GM04503 (cell line): ENCODE measurements at regions not wholly inside any gene's neighbourhood (a gene's known extent, or its start where the extent isn't known, plus 50 kb on each side); places are given as distances from the start of the nearest gene placed in this dataset.

ENCODE experiments used
- DNase-seq: peaks from one replicate; pipeline ENCODE4 v3.0.0-alpha.2; 2012; ENCODE audit warnings: low read depth

GRCh38 chr2:191514613-191515012, 163.3 kb upstream of the NABP1 start:
- DNase-seq: no peak

- DNase-seq: no peak
Measured at GRCh38 chr2:191515551-191515950, 162.4 kb upstream of the NABP1 start.

DNA sequence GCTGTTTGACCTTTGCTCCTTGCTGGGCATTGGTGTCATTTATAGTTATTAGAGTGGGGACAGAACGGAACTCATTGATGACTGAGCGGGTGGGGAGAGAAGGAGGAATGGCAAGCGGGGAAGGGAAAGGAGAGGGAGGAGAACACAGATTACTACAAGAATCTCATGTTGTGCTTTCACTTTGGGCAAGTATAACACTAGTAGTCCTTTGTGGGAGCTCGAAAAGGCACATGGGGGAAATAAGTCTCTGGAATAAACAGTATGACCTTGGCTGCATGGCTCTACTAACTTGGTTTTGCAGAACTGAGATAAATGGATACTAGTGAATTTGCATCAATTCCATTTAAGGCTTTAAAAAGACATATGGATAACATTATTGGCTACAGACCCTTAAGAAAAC, 161.7 kb upstream of the NABP1 start:
- DNase-seq: no peak

GRCh38 chr2:191521608-191522208, 156.2 kb upstream of the NABP1 start:
- no peak for DNase-seq

DNA sequence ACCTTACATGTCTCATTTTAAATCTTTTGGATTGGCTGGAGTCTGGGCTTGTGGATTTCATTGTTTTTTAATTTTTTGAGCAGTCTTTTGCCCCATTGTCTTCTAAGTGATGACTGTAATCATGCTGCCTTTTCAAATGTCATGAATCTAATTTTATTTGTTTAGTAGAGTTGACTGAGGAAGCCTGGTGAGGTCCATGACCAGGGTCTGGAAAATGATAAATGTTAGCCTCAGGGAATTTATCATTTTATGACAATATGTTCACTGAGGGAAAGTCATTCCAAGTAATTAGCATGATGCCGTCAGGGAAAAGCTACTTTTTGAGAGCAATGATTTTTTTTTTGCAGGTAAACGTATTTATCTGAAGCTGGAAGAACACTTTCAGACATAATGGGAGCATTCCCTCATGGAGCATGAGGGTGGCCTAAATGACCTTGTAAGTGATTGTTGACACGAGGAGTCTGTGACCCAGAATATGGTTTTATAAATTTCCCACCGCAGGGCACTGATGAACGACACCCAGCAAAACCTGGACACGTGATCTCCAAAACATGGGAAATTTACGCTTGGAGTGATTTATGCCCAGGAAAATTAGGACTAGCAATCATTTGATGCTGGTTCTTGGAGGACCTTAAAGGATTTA, 155.3 kb upstream of the NABP1 start:
- no peak for DNase-seq

DNA sequence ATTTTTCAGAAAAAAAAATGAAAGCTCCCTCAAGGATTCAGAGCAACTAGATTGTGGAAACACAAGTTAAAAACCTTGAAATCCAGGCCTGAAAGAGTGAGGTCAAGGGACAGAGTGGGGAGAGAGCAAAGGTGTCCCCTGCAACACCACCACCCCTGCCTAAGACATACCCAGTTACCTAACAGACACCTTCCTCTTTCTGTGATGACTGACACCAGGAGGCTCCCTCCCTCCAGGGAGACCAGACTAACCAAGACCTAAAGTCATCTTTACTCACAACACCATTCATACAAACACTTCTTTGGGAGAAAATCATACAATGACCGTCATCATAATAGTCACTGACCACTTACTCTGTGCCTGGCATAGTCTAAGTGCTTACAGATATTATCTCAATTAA, 151.8 kb upstream of the NABP1 start:
- no peak for DNase-seq

DNA sequence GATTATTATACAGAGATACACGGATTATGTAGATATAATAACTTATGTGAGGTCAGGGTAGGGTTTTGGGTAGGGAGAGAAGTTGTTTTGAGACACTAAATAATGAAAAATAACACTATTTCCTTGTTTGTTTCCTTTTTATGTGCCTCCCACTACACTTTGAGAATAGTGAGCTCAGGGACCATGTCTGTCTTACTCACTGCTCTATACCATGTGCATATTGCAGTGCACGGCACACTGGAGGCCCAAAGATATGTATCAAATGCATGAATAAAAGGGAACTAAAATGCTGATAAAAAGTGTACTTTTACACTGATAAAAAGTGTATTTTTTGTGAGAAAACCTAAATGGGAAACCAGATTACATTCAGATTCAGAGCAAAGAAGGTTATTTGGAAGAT, 151.4 kb upstream of the NABP1 start:
- DNase-seq: no peak

DNA sequence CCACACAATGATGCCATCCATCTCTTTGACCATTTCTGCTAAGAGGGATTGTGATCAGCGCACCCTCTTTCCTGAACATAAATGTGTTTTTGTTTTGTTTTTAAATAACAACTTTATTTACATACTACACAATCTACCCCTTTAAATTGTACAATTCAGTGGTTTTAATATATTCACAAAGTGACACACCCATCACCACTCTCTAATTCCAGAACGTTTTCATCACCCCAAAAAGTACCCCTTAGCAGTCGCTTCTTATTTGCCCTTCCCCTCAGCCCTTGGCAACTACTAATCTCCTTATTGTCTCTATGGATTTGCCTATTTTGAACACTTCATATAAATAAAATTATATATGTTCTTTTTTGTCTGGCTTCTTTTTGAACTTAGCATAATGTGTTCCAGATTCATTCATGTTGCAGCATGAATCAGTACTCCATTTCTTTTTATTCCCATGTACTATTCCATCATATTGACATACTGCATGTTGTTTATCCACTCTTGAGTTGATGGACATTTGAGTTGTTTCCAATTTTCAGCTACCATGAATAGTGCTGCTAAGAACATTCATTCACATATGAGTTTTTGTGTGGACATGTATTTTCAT, 150.9 kb upstream of the NABP1 start:
- no peak for DNase-seq

GRCh38 chr2:191530618-191531017, 147.3 kb upstream of the NABP1 start:
- no peak for DNase-seq

- DNase-seq: no peak
Measured at GRCh38 chr2:191533693-191534180, 144.2 kb upstream of the NABP1 start.

DNA sequence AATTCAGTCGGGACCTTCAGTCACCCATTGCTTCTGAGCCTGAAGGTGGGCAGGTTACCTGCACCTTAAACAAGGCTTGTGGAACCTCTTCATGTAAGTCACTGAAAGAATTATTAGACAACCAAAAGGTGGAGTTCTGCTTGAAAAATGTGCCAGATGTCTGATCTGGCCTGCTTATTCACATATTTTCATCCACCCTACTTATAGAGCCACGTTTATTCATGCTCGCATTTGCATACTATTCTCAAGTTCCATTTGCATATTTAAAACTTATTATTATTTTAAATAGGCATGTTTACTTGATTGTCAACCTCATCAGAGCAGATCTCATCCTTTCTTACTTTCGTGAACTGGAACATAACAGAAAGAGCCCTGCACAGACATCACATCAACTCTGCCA, 140.0 kb upstream of the NABP1 start:
- DNase-seq: no peak

GRCh38 chr2:191538334-191538903, 139.5 kb upstream of the NABP1 start:
- no peak for DNase-seq

- no peak for DNase-seq
Measured at GRCh38 chr2:191539068-191539467, 138.9 kb upstream of the NABP1 start.

GRCh38 chr2:191540681-191541080, 137.3 kb upstream of the NABP1 start:
- no peak for DNase-seq

DNA sequence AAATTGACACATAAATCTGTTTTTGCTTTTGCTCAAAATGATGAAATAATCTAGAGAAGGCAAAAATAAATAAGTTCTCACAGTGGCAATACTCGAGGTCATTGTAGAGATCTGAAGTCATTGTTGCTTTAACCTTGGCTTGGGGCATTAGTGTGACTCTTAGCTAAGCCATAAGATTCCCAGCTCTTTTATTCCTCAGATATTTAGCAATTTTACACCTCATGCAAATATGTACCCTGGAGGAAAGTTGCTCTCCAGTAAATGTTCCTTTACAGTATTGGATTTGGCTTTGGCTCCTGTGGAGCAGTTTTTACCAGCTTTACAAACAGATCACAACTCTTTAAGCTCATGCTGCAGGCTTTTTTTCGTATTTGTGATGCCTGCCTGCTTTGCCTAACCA, 134.2 kb upstream of the NABP1 start:
- DNase-seq: no peak

DNA sequence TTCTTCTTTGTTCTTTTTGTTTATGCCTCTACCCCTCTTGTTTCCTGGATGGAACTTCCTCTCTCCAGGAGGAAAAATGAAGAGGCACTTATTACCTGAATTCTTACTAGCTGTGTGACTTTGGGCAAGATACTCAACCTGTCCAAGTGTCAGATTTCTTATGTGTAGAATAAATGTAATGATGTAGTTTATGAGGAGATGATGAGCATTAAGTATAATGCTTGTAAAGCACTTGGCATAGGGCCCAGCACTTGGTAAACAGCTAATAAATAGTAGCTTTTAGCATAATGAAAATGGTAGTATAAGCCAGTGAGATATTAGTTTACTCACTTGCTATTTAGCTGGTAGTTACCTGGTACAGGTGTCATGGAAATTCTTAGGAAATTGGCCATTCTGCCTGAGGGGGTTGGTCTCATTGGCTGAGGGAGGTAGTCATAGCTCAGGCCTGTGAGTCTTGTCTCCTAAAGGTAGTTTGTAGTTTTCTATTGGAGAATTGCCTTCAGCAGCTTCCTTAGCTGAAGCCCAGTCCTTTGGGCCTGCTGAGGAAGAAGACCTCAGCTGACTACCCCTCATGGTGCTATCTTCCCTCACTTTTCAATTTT, 133.4 kb upstream of the NABP1 start:
- DNase-seq: no peak

DNA sequence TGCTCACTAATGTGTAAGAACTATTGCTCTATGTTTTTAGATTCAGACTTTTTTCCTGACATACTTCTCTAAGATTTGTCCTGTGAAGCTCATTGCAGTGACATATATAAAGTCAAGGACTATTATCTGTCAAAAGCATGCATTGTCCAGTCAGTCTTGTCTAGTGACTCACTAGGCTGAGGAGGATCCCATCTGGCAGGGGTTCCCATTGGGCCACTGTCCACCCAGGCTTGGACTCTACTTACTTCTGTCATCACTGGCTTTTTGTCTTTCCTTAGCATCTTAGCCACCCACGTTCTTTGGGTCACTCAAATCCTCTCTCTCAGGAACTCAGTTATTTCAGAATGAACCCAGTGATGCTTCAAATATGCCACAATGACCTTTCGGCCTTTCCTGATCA, 132.6 kb upstream of the NABP1 start:
- no peak for DNase-seq

- no peak for DNase-seq
Measured at GRCh38 chr2:191552066-191552465, 125.9 kb upstream of the NABP1 start.

DNA sequence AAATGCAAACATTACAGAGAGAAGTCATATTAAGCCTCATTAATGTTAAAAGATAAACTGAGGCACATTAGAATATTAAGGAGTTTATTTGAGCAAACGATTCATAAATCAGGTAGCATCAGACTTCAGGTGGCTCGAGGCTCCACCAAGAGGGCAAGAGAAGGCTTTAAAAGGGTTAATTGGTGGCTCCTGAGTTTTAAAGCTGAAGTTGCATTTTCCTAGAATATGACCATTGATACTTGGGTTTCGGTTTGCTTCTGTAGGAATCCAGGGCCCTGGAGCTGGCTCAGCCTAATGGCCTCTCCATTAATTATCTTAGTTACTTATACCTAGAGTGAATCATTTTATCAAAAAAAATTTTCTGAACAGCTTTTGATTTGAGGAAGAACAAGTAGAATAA, 123.7 kb upstream of the NABP1 start:
- DNase-seq: no peak

DNA sequence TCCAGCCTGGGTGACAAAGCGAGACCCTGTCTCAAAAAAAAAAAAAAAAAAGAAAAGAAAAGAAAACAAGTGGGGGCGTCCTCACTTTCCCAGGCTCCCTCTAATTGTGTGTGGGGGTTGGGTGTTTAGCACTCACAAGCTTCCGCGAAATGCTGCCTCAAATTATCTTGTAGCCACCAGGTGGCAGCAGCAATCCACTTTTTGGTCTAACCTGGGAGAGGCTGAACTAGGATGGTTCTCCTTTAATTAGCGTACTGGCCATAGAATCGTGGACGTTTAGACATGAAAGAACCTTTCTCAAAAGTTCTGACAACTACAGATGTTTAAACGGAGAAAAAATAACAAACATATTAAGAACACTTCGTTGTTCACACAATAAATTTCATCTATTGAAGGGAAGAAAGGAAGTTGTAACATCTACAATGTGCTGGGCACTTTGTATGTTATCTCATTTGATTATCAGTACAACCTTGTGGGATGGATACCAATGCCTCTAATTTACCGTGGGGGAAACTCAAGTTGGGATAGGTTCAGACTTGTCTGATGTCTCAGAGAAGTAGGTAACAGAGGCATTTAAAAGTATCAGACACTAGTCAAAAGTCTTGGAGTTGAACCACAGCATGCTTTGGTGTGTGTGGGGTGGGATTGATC, 122.7 kb upstream of the NABP1 start:
- DNase-seq: no peak

DNA sequence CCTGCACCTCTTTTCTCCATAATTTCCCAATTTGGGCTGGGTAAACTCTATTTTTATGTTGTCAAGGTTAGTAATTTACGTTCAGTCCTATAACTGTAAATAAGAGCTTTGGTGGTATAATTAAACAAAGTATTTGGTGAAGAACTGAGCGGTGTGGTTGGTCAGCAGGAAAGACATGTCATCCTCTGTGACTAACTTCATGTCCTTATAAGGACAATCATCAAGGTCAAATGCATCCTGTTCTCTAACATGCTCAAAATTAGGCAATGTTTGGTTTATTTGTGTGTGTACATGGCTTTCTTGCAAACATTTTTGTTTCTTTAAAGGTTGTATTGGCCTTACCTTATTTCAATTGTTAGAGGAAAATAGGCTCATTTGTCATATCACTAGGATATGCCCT, 121.5 kb upstream of the NABP1 start:
- DNase-seq: no peak

DNA sequence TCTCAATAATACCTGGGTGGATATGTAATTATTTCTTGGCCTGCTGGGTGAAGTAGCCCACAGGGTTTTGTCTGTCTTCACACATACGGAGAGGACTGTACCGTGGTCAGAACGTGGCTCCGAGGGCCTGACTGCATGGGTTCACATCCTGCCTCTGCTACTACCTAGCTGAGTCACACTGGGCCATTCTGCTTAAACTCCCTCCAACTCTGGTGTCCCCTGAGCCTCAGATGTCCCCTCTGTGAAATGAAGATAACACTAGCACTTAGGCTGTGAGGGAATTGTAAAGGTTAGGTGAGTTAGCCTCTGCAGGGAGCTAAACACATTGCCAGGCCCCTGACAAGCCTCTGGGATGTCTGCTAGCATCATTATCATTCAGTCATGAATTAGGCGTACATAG, 120.1 kb upstream of the NABP1 start:
- no peak for DNase-seq
